Endothelial cell of hepatic sinusoid (primary cell): ENCODE measurements at regions not wholly inside any gene's neighbourhood (a gene's known extent, or its start where the extent isn't known, plus 50 kb on each side); places are given as distances from the start of the nearest gene placed in this dataset.

Experiments used
- in situ Hi-C: cut with HindIII; loops from 2 replicates; pipeline ENCODE4 v1.10.0; 2017; ENCODE audit warnings: low sequenced_read_pairs

GRCh38 chr1:13878021-13878420, 178.0 kb downstream of the PRDM2 start:
- in situ Hi-C loops: no loop called here

GRCh38 chr1:13878451-13878850, 178.5 kb downstream of the PRDM2 start:
- in situ Hi-C loops: no loop called here

GRCh38 chr1:13881385-13882088, 181.5 kb downstream of the PRDM2 start:
- in situ Hi-C loops: no loop called here

- in situ Hi-C loops: no loop called here
These were observed 188.5 kb downstream of the PRDM2 start for GRCh38 chr1:13888351-13888986.

GRCh38 chr1:13889495-13889894, 189.5 kb downstream of the PRDM2 start:
- in situ Hi-C loops: no loop called here

- in situ Hi-C loops: no loop called here
These were observed 190.8 kb downstream of the PRDM2 start for GRCh38 chr1:13890766-13891165.

- in situ Hi-C loops: no loop called here
These were observed 192.2 kb downstream of the PRDM2 start for GRCh38 chr1:13892198-13892597.

GRCh38 chr1:13892671-13893325, 192.8 kb downstream of the PRDM2 start:
- in situ Hi-C loops: no loop called here

GRCh38 chr1:13893409-13893821, 193.4 kb downstream of the PRDM2 start:
- in situ Hi-C loops: no loop called here

GRCh38 chr1:13896932-13897331, 196.9 kb downstream of the PRDM2 start:
- in situ Hi-C loops: loop anchor here (5.0 kb wide), 1 partner anchor 85 kb away; no protein-coding TSS in a partner anchor

- in situ Hi-C loops: loop anchor here (5.0 kb wide), 1 partner anchor 86 kb away; no protein-coding TSS in a partner anchor
These were observed 198.4 kb downstream of the PRDM2 start for GRCh38 chr1:13898406-13898805.

- in situ Hi-C loops: loop anchor here (5.0 kb wide), 1 partner anchor 88 kb away; no protein-coding TSS in a partner anchor
These were observed 199.9 kb downstream of the PRDM2 start for GRCh38 chr1:13899856-13900255.

- in situ Hi-C loops: no loop called here
These were observed 200.6 kb downstream of the PRDM2 start for GRCh38 chr1:13900583-13900982.

GRCh38 chr1:13901039-13901438, 201.1 kb downstream of the PRDM2 start:
- in situ Hi-C loops: no loop called here

GRCh38 chr1:13901597-13901996, 201.6 kb downstream of the PRDM2 start:
- in situ Hi-C loops: no loop called here

- in situ Hi-C loops: no loop called here
These were observed 208.1 kb downstream of the PRDM2 start for GRCh38 chr1:13908128-13908527.

- in situ Hi-C loops: no loop called here
These were observed 212.0 kb downstream of the PRDM2 start for GRCh38 chr1:13911697-13912619.

- in situ Hi-C loops: no loop called here
These were observed 213.4 kb downstream of the PRDM2 start for GRCh38 chr1:13913396-13913795.

GRCh38 chr1:13916530-13916929, 216.5 kb downstream of the PRDM2 start:
- in situ Hi-C loops: no loop called here

- in situ Hi-C loops: no loop called here
These were observed 217.6 kb downstream of the PRDM2 start for GRCh38 chr1:13917607-13918006.

GRCh38 chr1:13918862-13919261, 218.9 kb downstream of the PRDM2 start:
- in situ Hi-C loops: no loop called here
